H1 (cell line): ENCODE measurements at regions not wholly inside any gene's neighbourhood (a gene's known extent, or its start where the extent isn't known, plus 50 kb on each side); places are given as distances from the start of the nearest gene placed in this dataset.

Experiments
- CTCF ChIA-PET: fragments of 300-600 bp; sonication (Branson Sonifier 250); formaldehyde crosslinking; loops from one replicate; lab custom pipeline; 2021; ENCODE audit not compliant: partially characterized antibody; lab: Charles Lee
- POLR2A ChIA-PET: fragments of 300-600 bp; sonication (Branson Sonifier 250); formaldehyde crosslinking; loops from one replicate; lab custom pipeline; 2021; ENCODE audit warnings: inconsistent platforms; ENCODE audit not compliant: partially characterized antibody; lab: Charles Lee
- DNase-seq, 2 experiments: peaks; one replicate each; pipeline versions ENCODE4 v3.0.0 to v3.0.0-alpha.2; 2010 to 2022; ENCODE audit warnings: low spot score in 2 of 2, low read depth in 1 of 2, mixed read lengths in 1 of 2
- FAIRE-seq: peaks from 2 replicates; lab custom pipeline; 2011; peaks lifted over from hg19 to GRCh38; lab: Jason Lieb, UNC
- H2AFZ ChIP-seq: 2 replicates; pipeline ENCODE4 v1.8.1; 2012; ENCODE audit warnings: low read length, inconsistent platforms
- H2AK5ac ChIP-seq: 2 replicates; pipeline ENCODE4 v1.6.1; 2013; ENCODE audit warnings: low read depth, low read length
- H2BK120ac ChIP-seq: replicated peaks from 2 replicates; pipeline ENCODE3; 2013; ENCODE audit warnings: low read depth, low read length, inconsistent platforms
- H2BK12ac ChIP-seq: 2 replicates; pipeline ENCODE4 v1.6.1; 2013; ENCODE audit warnings: low read depth, low read length
- H2BK15ac ChIP-seq: 2 replicates; pipeline ENCODE4 v1.6.1; 2013; ENCODE audit warnings: low read length
- H2BK20ac ChIP-seq: 2 replicates; pipeline ENCODE4 v1.6.1; 2013; ENCODE audit warnings: low read length
- H2BK5ac ChIP-seq: 2 replicates; pipeline ENCODE4 v1.6.1; 2013; ENCODE audit warnings: low read depth, low read length
- H3K14ac ChIP-seq: 2 replicates; pipeline ENCODE4 v1.6.1; 2013; ENCODE audit warnings: inconsistent platforms; ENCODE audit not compliant: insufficient read length
- H3K18ac ChIP-seq: 2 replicates; pipeline ENCODE4 v1.6.1; 2013; ENCODE audit warnings: low read length; ENCODE audit errors: extremely low read depth
- H3K23ac ChIP-seq: 2 replicates; pipeline ENCODE4 v1.6.1; 2013; ENCODE audit warnings: inconsistent platforms; ENCODE audit not compliant: insufficient read length
- H3K23me2 ChIP-seq: 2 replicates; pipeline ENCODE4 v1.6.1; 2013; ENCODE audit warnings: low read depth, low read length
- H3K27ac ChIP-seq: 2 replicates; pipeline ENCODE4 v1.6.1; 2011; ENCODE audit warnings: low read depth, low read length, inconsistent platforms
- H3K27me3 ChIP-seq, 4 experiments: replicated peaks in 1 of 4; 1 replicate in 1 of 4; 2 replicates in 3 of 4; pipeline versions ENCODE4 v1.6.1 to v1.8.1; 2011 to 2013; ENCODE audit warnings: low read length in 3 of 4, mild to moderate bottlenecking in 3 of 4, inconsistent platforms in 2 of 4, mixed read lengths in 2 of 4, moderate library complexity in 1 of 4; ENCODE audit not compliant: control insufficient read depth in 3 of 4, insufficient read depth in 3 of 4; ENCODE audit errors: extremely low read depth in 1 of 4
- H3K36me3 ChIP-seq, 4 experiments: 2 replicates each; pipeline versions ENCODE4 v1.6.1 to v1.8.1; 2011 to 2013; ENCODE audit warnings: mild to moderate bottlenecking in 4 of 4, low read length in 3 of 4, moderate library complexity in 2 of 4, control low read depth in 1 of 4, inconsistent platforms in 1 of 4; ENCODE audit not compliant: insufficient read depth in 4 of 4, control insufficient read depth in 2 of 4
- H3K4ac ChIP-seq: replicated peaks from 2 replicates; pipeline ENCODE3; 2013; ENCODE audit warnings: low read length, low read depth, mixed read lengths, inconsistent platforms; ENCODE audit not compliant: insufficient read length
- H3K4me1 ChIP-seq, 4 experiments: replicated peaks in 1 of 4; 1 replicate in 1 of 4; 2 replicates in 3 of 4; pipeline versions ENCODE4 v1.6.1 to v1.8.1; 2011 to 2013; ENCODE audit warnings: low read length in 3 of 4, inconsistent platforms in 2 of 4, mixed read lengths in 1 of 4; ENCODE audit not compliant: insufficient read depth in 4 of 4, control insufficient read depth in 3 of 4
- H3K4me2 ChIP-seq, 2 experiments: 2 replicates each; pipeline versions ENCODE4 v1.6.1 to v1.8.1; 2011 to 2013; ENCODE audit warnings: low read depth in 2 of 2, low read length in 2 of 2, control low read depth in 1 of 2, inconsistent platforms in 1 of 2, mild to moderate bottlenecking in 1 of 2; ENCODE audit not compliant: insufficient read depth in 1 of 2
- H3K4me3 ChIP-seq, 4 experiments: fragments of 200-600, 300-600 bp in 1 of 4; sonication (generic), shearing (Covaris generic), sonication (Bioruptor Twin) in 1 of 4; 2 replicates each; pipeline versions ENCODE4 v1.5.1 to v1.8.1; 2011 to 2016; ENCODE audit warnings: low read length in 4 of 4, low read depth in 3 of 4, control low read depth in 2 of 4, inconsistent platforms in 2 of 4, mild to moderate bottlenecking in 2 of 4, mixed read lengths in 1 of 4, moderate library complexity in 1 of 4; ENCODE audit not compliant: insufficient read depth in 2 of 4; ENCODE audit errors: extremely low read depth in 1 of 4
- H3K56ac ChIP-seq: replicated peaks from 2 replicates; pipeline ENCODE3; 2013; ENCODE audit warnings: low read depth, mild to moderate bottlenecking, mixed read lengths, low read length, inconsistent platforms; ENCODE audit not compliant: insufficient read length
- H3K79me1 ChIP-seq: 2 replicates; pipeline ENCODE4 v1.6.1; 2013; ENCODE audit warnings: low read depth, low read length, control low read depth
- H3K79me2 ChIP-seq, 2 experiments: 2 replicates each; pipeline versions ENCODE4 v1.6.1 to v1.8.1; 2012 to 2013; ENCODE audit warnings: low read length in 2 of 2, mild to moderate bottlenecking in 2 of 2, inconsistent platforms in 1 of 2; ENCODE audit not compliant: insufficient read depth in 2 of 2, control insufficient read depth in 1 of 2
- H3K9ac ChIP-seq, 4 experiments: replicated peaks in 1 of 4; 1 replicate in 1 of 4; 2 replicates in 3 of 4; pipeline versions ENCODE4 v1.6.1 to v1.8.1; 2011 to 2013; ENCODE audit warnings: low read depth in 3 of 4, low read length in 3 of 4, control low read depth in 2 of 4, mild to moderate bottlenecking in 2 of 4, moderate library complexity in 2 of 4, inconsistent platforms in 1 of 4; ENCODE audit errors: extremely low read depth in 1 of 4
- H3K9me3 ChIP-seq, 2 experiments: 2 replicates each; pipeline versions ENCODE4 v1.6.1 to v1.8.1; 2012 to 2013; ENCODE audit warnings: mild to moderate bottlenecking in 2 of 2, moderate library complexity in 2 of 2, control low read depth in 1 of 2, inconsistent platforms in 1 of 2, low read depth in 1 of 2, low read length in 1 of 2, mixed read lengths in 1 of 2; ENCODE audit not compliant: insufficient read depth in 2 of 2
- H4K20me1 ChIP-seq, 2 experiments: replicated peaks in 1 of 2; 2 replicates each; pipeline versions ENCODE3 to v1.8.1; 2011 to 2013; ENCODE audit warnings: inconsistent platforms in 2 of 2, low read length in 2 of 2, mild to moderate bottlenecking in 1 of 2; ENCODE audit not compliant: insufficient read depth in 2 of 2, control insufficient read depth in 1 of 2
- H4K5ac ChIP-seq: 2 replicates; pipeline ENCODE4 v1.6.1; 2013; ENCODE audit warnings: low read length, low read depth, mixed read lengths, inconsistent platforms; ENCODE audit not compliant: insufficient read length
- H4K8ac ChIP-seq: 2 replicates; pipeline ENCODE4 v1.8.0; 2013; ENCODE audit warnings: mild to moderate bottlenecking, moderate library complexity, low read length, inconsistent platforms; ENCODE audit not compliant: insufficient read depth; ENCODE audit errors: extremely low read depth
- H4K91ac ChIP-seq: replicated peaks from 2 replicates; pipeline ENCODE3; 2013; ENCODE audit warnings: low read length, mixed read lengths, inconsistent platforms; ENCODE audit not compliant: insufficient read length
- E2F6 ChIP-seq: IDR thresholded peaks from 2 replicates; pipeline ENCODE4 v1.6.1; 2012; ENCODE audit warnings: inconsistent platforms
- KDM1A ChIP-seq: fragments of 200-600, 300-600 bp; sonication (generic); IDR thresholded peaks from 2 replicates; pipeline ENCODE4 v1.7.1; 2016; ENCODE audit warnings: mild to moderate bottlenecking, low read length, borderline replicate concordance
- KDM5A ChIP-seq: fragments of 200-600 bp; IDR thresholded peaks from 2 replicates; pipeline ENCODE4 v1.7.1; 2012; ENCODE audit warnings: mild to moderate bottlenecking, low read length, inconsistent platforms, mixed read lengths
- RXRA ChIP-seq: IDR thresholded peaks from 2 replicates; pipeline ENCODE4 v1.6.1; 2011; ENCODE audit warnings: low read depth, mild to moderate bottlenecking, low read length, moderate library complexity; ENCODE audit not compliant: insufficient read depth
- SP2 ChIP-seq: IDR thresholded peaks from 2 replicates; pipeline ENCODE4 v1.6.1; 2012; ENCODE audit warnings: mild to moderate bottlenecking, low read length, inconsistent platforms
- WGBS, 2 experiments: shearing (Covaris generic) in 1 of 2; methylation state at CpG; one replicate each; pipeline versions ENCODE4 v1.1.6 to v1.1.7; 2013 to 2015; ENCODE audit warnings: low lambda C conversion rate in 2 of 2, mixed read lengths in 2 of 2, inconsistent platforms in 1 of 2, low coverage in 1 of 2, missing lambda C conversion rate in 1 of 2; ENCODE audit not compliant: insufficient replicate concordance in 2 of 2, insufficient coverage in 1 of 2, insufficient read length in 1 of 2; ENCODE audit errors: extremely low coverage in 1 of 2, missing lambda C conversion rate in 1 of 2; 5-methylcytosine and 5-hydroxymethylcytosine counted together

- 96% methylated on average over 3 of the region's 3 CpGs; no CpG with 5 or more reads in 1 of the 2 experiments for WGBS, 2 experiments
- Histone ChIP-seq H2BK20ac (no peak overlapping the region), H4K5ac (no peak overlapping the region), H3K4me1 (peaks cover 0 to 2% (median 0%) of the 10 kb centered on the region in 4 experiments; a peak in 1 of 7 replicates), H3K79me1 (no peaks in the 10 kb centered on the region), H2BK120ac (no peak overlapping the region), H2BK15ac (no peak overlapping the region), H2AFZ (no peak overlapping the region), H3K36me3 (no peaks in the 10 kb centered on the region; a peak in 1 of 8 replicates), H2BK5ac (no peak overlapping the region), H3K56ac (no peak overlapping the region), H4K20me1 (no peaks in the 10 kb centered on the region), H3K27ac (no peak overlapping the region), H3K4ac (no peak overlapping the region), H4K91ac (no peak overlapping the region), H3K9ac (no peak overlapping the region), H3K79me2 (no peaks in the 10 kb centered on the region), H3K4me3 (no peak overlapping the region), H3K27me3 (no peaks in the 10 kb centered on the region), H3K23me2 (no peaks in the 10 kb centered on the region), H3K18ac (no peak overlapping the region), H3K9me3 (no peaks in the 10 kb centered on the region), H3K4me2 (no peak overlapping the region), H3K14ac (no peak overlapping the region), H2AK5ac (no peak overlapping the region), H2BK12ac (no peak overlapping the region), H4K8ac (no peak overlapping the region), H3K23ac (no peak overlapping the region)
- ChIA-PET CTCF (no interaction called here), POLR2A (no interaction called here)
- DNase-seq (no peak), FAIRE-seq (no peak)
- TF ChIP-seq KDM1A, result no peak
- no peak for TF ChIP-seq KDM5A
- no peak for TF ChIP-seq E2F6
- no peak for TF ChIP-seq SP2
- TF ChIP-seq RXRA, result no peak
These were observed 96.8 kb upstream of the DPT start for GRCh38 chr1:168825820-168826219.
